ENCODE measurements at regions not wholly inside any gene's neighbourhood (a gene's known extent, or its start where the extent isn't known, plus 50 kb on each side); places are given as distances from the start of the nearest gene placed in this dataset.
"Not testable (repeated sequence)": the region's sequence is repeated elsewhere in the genome, so short reads cannot be mapped to it uniquely, and the experiment has no call there.

GRCh38 chr2:53188851-53189510 is 578.6 kb upstream of the CHAC2 start:
- no peak for DNase-seq

GRCh38 chr2:53183581-53183980 is 584.0 kb upstream of the CHAC2 start:
- no peak for DNase-seq

DNA sequence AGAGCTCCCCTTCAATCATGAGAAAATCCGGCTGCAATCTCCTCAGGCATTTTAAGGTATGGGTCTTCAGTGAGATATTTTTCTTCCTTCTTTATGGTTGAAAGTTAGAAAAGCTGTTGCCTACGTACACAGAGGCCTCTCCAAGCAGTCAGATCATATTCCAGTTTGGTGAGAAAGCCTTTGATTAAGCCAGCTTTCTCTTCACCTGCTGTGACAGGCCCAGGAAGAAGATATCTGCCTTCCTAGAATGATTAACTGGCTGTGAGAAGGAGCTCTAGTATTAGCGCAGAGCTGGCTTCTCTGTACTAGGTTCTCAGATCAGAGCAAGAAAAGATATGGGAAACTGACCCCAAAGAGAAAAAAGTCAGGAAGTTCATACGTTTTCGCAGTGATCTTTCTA is 585.0 kb upstream of the CHAC2 start:
- DNase-seq, result no peak

- no peak for DNase-seq
These were observed 585.8 kb upstream of the CHAC2 start for GRCh38 chr2:53181759-53182158.

GRCh38 chr2:53177327-53177726 is 590.3 kb upstream of the CHAC2 start:
- DNase-seq, result no peak

GRCh38 chr2:53174539-53174938 is 593.1 kb upstream of the CHAC2 start:
- DNase-seq, result no peak

DNA sequence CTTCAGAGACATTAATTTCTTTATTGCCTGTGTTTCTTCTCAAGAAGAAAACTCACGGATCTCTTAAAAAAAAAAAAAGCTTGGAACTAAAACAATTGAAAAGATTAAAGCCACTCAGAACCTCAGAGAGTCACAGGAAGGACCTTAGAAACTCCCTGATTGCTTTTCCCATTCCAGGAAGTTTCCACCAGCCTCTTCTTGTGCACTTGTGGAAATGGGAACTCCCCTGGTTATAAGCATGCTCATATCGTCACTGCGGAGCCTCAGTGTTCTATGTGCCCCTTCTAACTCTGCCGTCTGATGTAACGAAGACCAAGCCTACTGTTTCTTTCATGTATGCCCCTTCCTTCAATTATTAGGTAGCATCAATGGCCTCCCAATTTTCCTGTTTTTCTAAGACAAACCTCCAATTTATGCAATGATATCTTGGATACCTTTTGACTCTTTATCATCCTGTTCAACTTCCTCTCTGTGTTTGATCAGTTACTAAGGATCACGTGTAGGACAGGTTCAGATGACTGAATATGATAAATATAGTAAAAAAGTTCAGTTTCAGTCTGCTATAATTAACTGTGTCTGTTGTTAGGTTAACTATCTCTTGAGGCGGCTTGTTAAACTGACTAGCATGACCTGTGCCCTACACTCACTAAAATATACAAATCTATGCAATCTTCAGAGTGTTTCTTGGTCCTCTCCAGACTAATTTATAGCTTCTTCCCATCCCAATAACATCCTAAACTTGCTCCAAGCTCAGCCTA is 593.7 kb upstream of the CHAC2 start:
- DNase-seq, result no peak

DNA sequence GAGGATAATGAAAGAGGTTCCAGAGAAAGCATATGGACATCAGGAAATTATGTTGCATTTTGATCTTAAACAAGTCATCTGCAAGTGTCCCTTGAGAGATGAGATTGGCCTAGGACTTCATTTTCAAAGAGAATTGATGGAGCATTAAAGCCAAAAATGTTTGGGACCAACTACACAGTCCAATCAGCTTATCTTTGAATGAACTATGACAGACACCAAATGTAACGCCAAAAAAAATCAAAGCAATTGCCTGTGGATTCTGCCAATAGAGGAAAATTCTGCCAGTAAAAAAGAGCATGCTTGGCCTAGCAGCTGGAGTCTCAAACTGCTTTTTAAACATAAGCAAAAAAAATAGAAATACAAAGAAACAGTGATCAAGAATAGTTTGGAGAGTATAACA is 594.5 kb upstream of the CHAC2 start:
- no peak for DNase-seq

DNA sequence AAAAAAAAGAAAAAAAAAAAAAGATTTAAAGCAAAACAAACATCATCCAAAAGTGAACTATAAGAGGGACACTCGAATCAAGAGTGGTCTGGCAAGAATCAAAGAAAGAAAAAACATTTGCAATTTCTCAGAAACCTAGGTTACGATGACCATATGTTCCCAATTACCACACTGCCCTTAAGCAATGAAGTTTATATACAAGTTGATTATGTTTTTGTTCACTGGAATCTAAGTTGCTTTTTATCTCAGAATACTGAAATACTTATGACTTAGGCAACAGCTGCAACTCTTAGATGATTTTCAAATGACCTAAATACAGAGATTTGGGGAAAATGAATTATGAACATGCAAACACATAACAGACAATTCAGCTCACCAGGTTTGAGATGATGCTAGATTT is 597.1 kb upstream of the CHAC2 start:
- DNase-seq, result no peak

DNA sequence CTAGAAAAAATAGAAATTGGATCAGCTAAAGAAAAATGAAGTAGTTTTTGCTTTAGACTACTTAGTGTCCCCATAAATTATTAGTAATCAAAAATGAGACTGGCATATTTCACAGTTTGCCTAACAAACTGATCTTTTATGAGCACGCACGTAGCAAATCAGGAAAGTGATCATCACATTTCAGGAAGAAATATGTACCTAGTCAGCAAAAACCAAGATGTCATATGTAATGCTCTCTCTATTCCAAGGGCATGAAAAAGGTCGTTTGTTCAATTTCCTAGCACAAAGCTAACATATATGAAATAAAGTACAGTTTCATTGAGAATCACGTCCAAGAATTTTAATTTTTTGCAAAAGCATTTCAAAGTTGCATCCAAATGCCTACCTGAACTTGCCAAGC is 600.4 kb upstream of the CHAC2 start:
- no peak for DNase-seq

- no peak for DNase-seq
These were observed 617.5 kb upstream of the CHAC2 start for GRCh38 chr2:53150146-53150545.

GRCh38 chr2:53148221-53148620 is 619.4 kb upstream of the CHAC2 start:
- DNase-seq, result no peak

- DNase-seq, result peak; percentile 46
These were observed 636.2 kb upstream of the CHAC2 start for GRCh38 chr2:53131416-53131815.

GRCh38 chr2:53130441-53130943 is 637.1 kb upstream of the CHAC2 start:
- DNase-seq, result peak; percentile 75

DNA sequence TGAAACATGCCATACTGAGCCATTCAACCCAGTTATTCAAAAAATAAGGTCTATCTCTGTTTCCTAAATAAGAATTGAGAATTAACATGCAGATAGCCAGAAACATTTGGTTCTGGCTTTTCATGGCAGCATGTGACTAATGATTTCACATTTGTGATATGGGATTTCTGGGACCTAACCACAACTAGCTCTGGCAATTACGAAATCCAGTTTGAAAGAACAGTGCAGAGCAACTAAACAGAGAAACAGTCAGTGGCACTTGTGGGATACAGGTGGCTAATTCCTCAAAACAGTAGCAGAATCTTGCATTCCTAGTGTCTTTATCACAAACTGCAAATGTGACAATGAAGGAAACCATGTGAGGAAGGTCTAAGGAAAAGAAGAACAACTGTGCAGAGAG is 637.8 kb upstream of the CHAC2 start:
- no peak for DNase-seq

GRCh38 chr2:53127061-53127650 is 640.4 kb upstream of the CHAC2 start:
- DNase-seq, result no peak

- no peak for DNase-seq
These were observed 652.6 kb upstream of the CHAC2 start for GRCh38 chr2:53114991-53115390.

DNA sequence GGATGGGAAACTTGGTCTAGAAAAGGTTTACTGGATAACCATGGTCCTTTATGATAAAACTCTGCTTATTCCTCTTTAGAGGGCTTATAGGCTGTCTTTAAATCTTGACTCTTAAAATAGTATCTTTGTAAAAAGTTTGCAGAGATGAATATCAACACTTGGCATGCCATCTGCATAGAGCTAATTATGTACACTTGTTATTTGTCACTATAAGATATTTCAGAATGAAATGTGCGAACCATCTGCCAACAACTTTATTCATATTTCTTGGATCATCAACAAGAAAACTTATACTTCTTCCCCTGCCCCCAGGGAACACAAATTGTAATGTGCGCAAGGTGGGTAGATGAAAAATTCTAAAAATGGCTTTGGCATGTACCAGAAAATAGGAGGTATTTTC is 653.0 kb upstream of the CHAC2 start:
- no peak for DNase-seq

GRCh38 chr2:53112408-53112807 is 655.2 kb upstream of the CHAC2 start:
- DNase-seq, result not testable (repeated sequence)

- no peak for DNase-seq
These were observed 656.2 kb upstream of the CHAC2 start for GRCh38 chr2:53111406-53111805.

- DNase-seq, result no peak
These were observed 656.6 kb upstream of the CHAC2 start for GRCh38 chr2:53111004-53111403.

DNA sequence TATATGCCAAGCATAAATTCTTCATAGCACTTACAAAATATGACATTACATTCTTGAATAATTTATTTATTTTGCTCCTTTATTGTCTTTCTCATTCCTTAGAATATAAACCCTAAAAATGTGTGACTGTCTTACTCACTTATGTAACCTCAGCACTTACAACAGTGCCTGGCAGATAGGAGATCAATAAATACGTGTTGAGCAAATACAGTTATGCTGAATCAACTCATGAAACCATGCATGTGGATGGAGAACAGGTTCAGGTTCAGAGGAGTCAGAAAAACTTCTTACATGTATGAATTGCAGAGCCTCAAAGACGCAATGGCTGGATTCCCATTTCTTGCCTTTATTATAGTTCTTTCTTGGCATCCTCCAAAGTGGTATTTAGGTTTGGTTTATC is 659.4 kb upstream of the CHAC2 start:
- no peak for DNase-seq

DNA sequence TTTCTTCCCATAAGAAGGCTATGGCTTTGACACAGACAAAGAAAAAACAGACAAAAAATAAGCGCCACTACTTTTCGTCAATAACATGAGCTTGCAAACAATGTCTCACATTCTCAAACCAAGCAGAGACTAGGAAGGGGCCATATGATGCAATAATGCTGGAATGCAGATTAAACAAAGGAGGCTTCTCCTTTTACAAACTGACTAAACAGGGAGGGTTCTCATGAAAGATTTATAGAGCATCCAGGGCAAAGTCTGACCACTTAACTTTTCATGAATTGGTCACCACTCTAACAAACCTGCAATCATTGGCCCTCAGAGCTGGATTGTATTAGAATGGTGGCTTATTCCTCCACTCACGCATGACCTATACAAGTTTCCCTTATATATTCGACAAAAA is 663.3 kb upstream of the CHAC2 start:
- DNase-seq, result no peak

DNA sequence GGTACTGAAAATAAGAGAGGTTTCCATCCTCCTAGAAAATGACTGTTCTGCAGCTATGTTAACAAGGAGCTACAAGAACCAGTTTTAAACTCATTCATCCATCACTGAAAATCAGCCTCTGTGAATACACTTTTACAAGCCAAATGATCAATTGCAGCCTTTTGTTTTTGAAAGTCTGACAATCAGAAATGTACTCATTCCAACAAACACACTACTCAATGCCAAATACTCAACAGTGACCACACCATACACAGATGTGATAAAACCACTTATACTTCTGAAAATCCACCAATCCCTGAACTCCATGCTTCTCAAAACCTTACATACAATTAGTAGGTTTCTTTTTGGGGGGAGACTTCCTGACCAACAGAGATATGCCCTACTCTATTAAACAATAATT is 663.9 kb upstream of the CHAC2 start:
- DNase-seq, result no peak
